ENCODE measurements at regions not wholly inside any gene's neighbourhood (a gene's known extent, or its start where the extent isn't known, plus 50 kb on each side); places are given as distances from the start of the nearest gene placed in this dataset.

GRCh38 chr9:13557746-13558145 is 278.3 kb upstream of the MPDZ start:
- ATAC-seq (ENCODE audit: low FRiP score in 2 of 2) (no peak), DNase-seq (no peak)
- Histone ChIP-seq H3K9me3 (no peaks in the 10 kb centered on the region), H3K27me3 (no peaks in the 10 kb centered on the region), H3K4me1 (no peaks in the 10 kb centered on the region), H3K4me3 (no peak overlapping the region), H3K36me3 (no peaks in the 10 kb centered on the region), H3K27ac (no peak overlapping the region)
- TF ChIP-seq POLR2A (IDR thresholded peaks at IDR 0.05) = no peak
- 38 to 40% methylated on average over 2 of the region's 2 CpGs for WGBS, 2 donors

GRCh38 chr9:13556656-13557055 is 277.2 kb upstream of the MPDZ start:
- no peaks in the 10 kb centered on the region for H3K9me3 ChIP-seq
- no peaks in the 10 kb centered on the region for H3K36me3 ChIP-seq
- H3K27me3 ChIP-seq = no peaks in the 10 kb centered on the region
- H3K27ac ChIP-seq = no peak overlapping the region
- TF ChIP-seq CTCF (IDR thresholded peaks at IDR 0.05) (no peak), POLR2A (IDR thresholded peaks at IDR 0.05) (no peak), POLR2AphosphoS5 (IDR thresholded peaks at IDR 0.05) (no peak), EP300 (IDR thresholded peaks at IDR 0.05) (no peak)
- WGBS, 2 donors = 81 to 91% methylated on average over 2 of the region's 2 CpGs
- ATAC-seq (ENCODE audit: low FRiP score in 2 of 2) (no peak), DNase-seq (no peak)
- H3K4me3 ChIP-seq = no peak overlapping the region
- H3K4me1 ChIP-seq = no peaks in the 10 kb centered on the region

- Histone ChIP-seq H3K4me3 (no peak overlapping the region), H3K27me3 (no peaks in the 10 kb centered on the region), H3K4me1 (no peaks in the 10 kb centered on the region), H3K9me3 (no peaks in the 10 kb centered on the region), H3K27ac (no peak overlapping the region), H3K36me3 (no peaks in the 10 kb centered on the region)
- DNase-seq (no peak), ATAC-seq (ENCODE audit: low FRiP score in 2 of 2) (no peak)
- TF ChIP-seq CTCF (IDR thresholded peaks at IDR 0.05) = no peak
- no peak for TF ChIP-seq POLR2A (IDR thresholded peaks at IDR 0.05)
- no peak for TF ChIP-seq EP300 (IDR thresholded peaks at IDR 0.05)
- no peak for TF ChIP-seq POLR2AphosphoS5 (IDR thresholded peaks at IDR 0.05)
- 59 to 60% methylated on average over 5 of the region's 5 CpGs for WGBS, 2 donors
Observed at GRCh38 chr9:13555989-13556500, 276.6 kb upstream of the MPDZ start.

- Histone ChIP-seq H3K9me3 (no peaks in the 10 kb centered on the region), H3K36me3 (no peaks in the 10 kb centered on the region), H3K27ac (no peak overlapping the region), H3K4me3 (no peak overlapping the region), H3K27me3 (no peaks in the 10 kb centered on the region), H3K4me1 (no peaks in the 10 kb centered on the region)
- ATAC-seq (ENCODE audit: low FRiP score in 2 of 2) = no peak
- 66 to 67% methylated on average over 4 of the region's 4 CpGs for WGBS, 2 donors
- DNase-seq = no peak
- TF ChIP-seq CTCF (IDR thresholded peaks at IDR 0.05) = no peak
- TF ChIP-seq POLR2AphosphoS5 (IDR thresholded peaks at IDR 0.05) = no peak
- TF ChIP-seq EP300 (IDR thresholded peaks at IDR 0.05) = no peak
- no peak for TF ChIP-seq POLR2A (IDR thresholded peaks at IDR 0.05)
Observed at GRCh38 chr9:13555516-13555915, 276.0 kb upstream of the MPDZ start.

GRCh38 chr9:13554626-13555025 is 275.1 kb upstream of the MPDZ start:
- ATAC-seq (ENCODE audit: low FRiP score in 2 of 2) (no peak), DNase-seq (no peak)
- TF ChIP-seq POLR2AphosphoS5 (IDR thresholded peaks at IDR 0.05) (no peak), EP300 (IDR thresholded peaks at IDR 0.05) (no peak), CTCF (IDR thresholded peaks at IDR 0.05) (no peak), POLR2A (IDR thresholded peaks at IDR 0.05) (no peak)

More at GRCh38 chr9:13554626-13555025, 275.1 kb upstream of the MPDZ start:
- Histone ChIP-seq H3K36me3 (no peaks in the 10 kb centered on the region), H3K27me3 (no peaks in the 10 kb centered on the region), H3K9me3 (no peaks in the 10 kb centered on the region), H3K27ac (no peak overlapping the region), H3K4me1 (no peaks in the 10 kb centered on the region), H3K4me3 (no peak overlapping the region)
